ENCODE measurements at regions not wholly inside any gene's neighbourhood (a gene's known extent, or its start where the extent isn't known, plus 50 kb on each side); places are given as distances from the start of the nearest gene placed in this dataset.
"Not testable (repeated sequence)": the region's sequence is repeated elsewhere in the genome, so short reads cannot be mapped to it uniquely, and the experiment has no call there.

- TF ChIP-seq CTCF, POLR2A (IDR thresholded peaks at IDR 0.05): not testable (repeated sequence)
These were observed 546.0 kb upstream of the NECTIN3 start for GRCh38 chr3:110525558-110526064.

Data from Peyer's patch (tissue), 4 donors.